Activated T-helper 2 cell treated with anti-CD3 and anti-CD28 coated beads, Interferon-gamma antibody, Interleukin-2, Interleukin-4, amounts not matched to agents 10 μg/mL and 5 μg/mL and 100 μg/mL, durations not matched to agents 14 hours and 24 hours and 36 hours (primary cell): ENCODE measurements at regions not wholly inside any gene's neighbourhood (a gene's known extent, or its start where the extent isn't known, plus 50 kb on each side); places are given as distances from the start of the nearest gene placed in this dataset.
"Not testable (repeated sequence)": the region's sequence is repeated elsewhere in the genome, so short reads cannot be mapped to it uniquely, and the experiment has no call there.

Experiments used
- DNase-seq: peaks from one replicate; pipeline ENCODE4 v3.0.0; 2021; ENCODE audit warnings: low spot score
- H3K27ac Mint-ChIP-seq: one replicate; pipeline ENCODE4 v1.8.0; 2021; ENCODE audit warnings: mixed read lengths
- H3K27me3 Mint-ChIP-seq: one replicate; pipeline ENCODE4 v1.8.0; 2021; ENCODE audit warnings: low read depth, mixed read lengths
- H3K36me3 Mint-ChIP-seq: one replicate; pipeline ENCODE4 v1.8.0; 2021; ENCODE audit warnings: low read depth, mixed read lengths
- H3K4me1 Mint-ChIP-seq: one replicate; pipeline ENCODE4 v1.8.0; 2021; ENCODE audit warnings: low read depth, mixed read lengths
- H3K4me3 Mint-ChIP-seq: one replicate; pipeline ENCODE4 v1.8.0; 2021; ENCODE audit warnings: low read depth, mild to moderate bottlenecking, moderate library complexity, mixed read lengths
- H3K9me3 Mint-ChIP-seq: one replicate; pipeline ENCODE4 v1.8.0; 2021; ENCODE audit warnings: mixed read lengths
- intact Hi-C: fragments of 100-400 bp; cut with micrococcal nuclease; formaldehyde crosslinking; loops from one replicate; pipeline ENCODE4 v1.15.1; 2023

DNA sequence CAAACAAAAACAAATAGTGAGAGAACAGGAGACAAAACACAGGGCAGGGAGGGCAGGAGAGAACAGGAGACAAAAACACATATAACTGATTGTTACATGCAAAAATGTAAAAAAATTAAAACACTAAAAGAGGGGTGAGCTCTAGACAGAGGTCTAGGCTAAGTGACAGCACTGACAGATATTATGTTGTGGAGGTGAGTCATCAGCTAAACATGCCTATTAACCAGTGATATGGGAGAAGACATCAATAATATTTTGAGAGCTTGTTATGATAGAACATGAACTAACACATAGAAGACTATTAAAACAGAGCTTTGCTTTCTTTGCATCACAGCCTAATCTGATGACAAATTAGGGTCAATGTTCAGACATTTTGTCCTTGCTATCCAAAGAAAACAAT is 972.7 kb downstream of the PRIM2 start:
- Mint-ChIP-seq H3K27ac (no peak overlapping the region), H3K4me3 (no peak overlapping the region), H3K9me3 (peaks cover 28% of the 10 kb centered on the region), H3K36me3 (no peaks in the 10 kb centered on the region), H3K4me1 (no peaks in the 10 kb centered on the region), H3K27me3 (no peaks in the 10 kb centered on the region)
- intact Hi-C loops = no loop called here
- DNase-seq = no peak

DNA sequence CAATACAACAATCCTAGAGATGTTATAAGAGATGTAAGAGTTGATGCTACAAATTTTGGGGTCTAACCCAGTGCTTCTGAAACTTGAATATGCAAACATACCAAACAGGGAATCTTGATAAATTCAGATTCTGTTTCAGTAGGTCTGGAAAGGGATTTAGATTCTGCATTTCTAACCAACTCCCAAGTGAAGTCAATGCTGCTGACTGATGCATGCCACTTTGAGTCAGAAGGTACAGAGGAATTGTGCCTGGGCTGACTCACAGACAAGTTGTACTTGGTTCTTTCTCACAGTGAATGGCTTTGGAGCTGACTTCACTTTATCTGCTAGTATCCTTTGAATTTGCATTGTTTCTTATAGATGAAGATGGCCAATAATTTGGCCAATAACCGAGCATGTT is 973.9 kb downstream of the PRIM2 start:
- intact Hi-C loops, DNase-seq, H3K27me3 Mint-ChIP-seq: not testable (repeated sequence)

DNA sequence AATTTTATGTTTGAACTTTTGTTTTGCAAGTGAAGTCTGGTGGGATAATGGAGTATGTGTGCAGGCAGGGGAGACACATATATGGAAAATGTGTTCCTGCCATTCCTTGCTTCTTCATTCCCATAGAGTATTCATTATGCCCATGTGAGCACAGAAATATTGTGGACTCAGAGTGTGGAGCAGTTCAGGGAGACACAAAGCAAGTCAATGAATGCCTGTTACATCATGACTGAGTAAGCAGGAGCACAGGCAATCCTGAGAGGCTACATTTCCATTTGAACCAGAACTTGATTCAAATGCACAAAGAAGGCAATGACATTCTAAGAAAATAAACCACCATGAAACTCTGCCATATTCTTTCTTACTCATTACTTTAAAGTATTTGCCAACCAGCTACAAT is 990.5 kb downstream of the PRIM2 start:
- H3K36me3 Mint-ChIP-seq, DNase-seq, intact Hi-C loops, H3K9me3 Mint-ChIP-seq, H3K27ac Mint-ChIP-seq, H3K4me3 Mint-ChIP-seq, H3K4me1 Mint-ChIP-seq, H3K27me3 Mint-ChIP-seq: not testable (repeated sequence)

More for the DNA sequence above, 973.9 kb downstream of the PRIM2 start:
- not testable (repeated sequence) for H3K4me3 Mint-ChIP-seq, H3K36me3 Mint-ChIP-seq, H3K4me1 Mint-ChIP-seq, H3K27ac Mint-ChIP-seq
- H3K9me3 Mint-ChIP-seq = peaks cover 28% of the 10 kb centered on the region

DNA sequence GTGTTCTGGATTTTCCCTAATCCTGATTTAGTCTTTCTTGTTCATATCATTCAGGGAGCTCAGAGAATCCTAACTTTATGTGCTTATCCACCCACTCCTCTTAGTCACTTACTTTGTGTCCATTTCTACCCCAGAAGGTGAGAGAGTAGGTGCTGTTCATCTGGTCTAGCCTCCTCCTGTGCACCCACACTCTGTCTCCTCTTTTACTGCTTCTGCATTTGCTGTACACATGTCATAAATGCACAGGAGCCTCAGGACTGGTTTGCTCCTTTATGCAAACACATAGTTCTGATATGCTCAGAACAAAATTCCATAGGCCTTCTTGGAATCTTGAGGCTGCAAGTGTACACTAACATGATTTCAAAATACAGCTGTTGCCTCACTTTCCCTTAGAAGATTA is 1014.7 kb downstream of the PRIM2 start:
- H3K4me1 Mint-ChIP-seq, H3K27me3 Mint-ChIP-seq, H3K4me3 Mint-ChIP-seq, H3K27ac Mint-ChIP-seq, H3K36me3 Mint-ChIP-seq, intact Hi-C loops, DNase-seq: not testable (repeated sequence)
- H3K9me3 Mint-ChIP-seq = peaks cover 19% of the 10 kb centered on the region

DNA sequence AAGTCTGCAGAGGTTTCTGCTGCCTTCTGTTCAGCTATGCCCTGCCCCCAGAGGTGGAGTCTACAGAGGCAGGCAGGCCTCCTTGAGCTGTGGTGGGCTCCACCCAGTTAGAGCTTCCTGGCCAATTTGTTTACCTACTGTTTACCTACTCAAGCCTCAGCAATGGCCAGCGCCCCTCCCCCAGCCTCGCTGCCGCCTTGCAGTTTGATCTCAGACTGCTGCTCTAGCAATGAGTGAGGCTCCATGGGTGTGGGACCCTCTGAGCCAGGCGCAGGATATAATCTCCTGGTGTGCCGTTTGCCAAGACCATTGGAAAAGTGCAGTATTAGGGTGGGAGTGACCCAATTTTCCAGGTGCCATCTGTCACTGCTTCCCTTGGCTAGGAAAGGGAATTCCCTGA is 1024.9 kb downstream of the PRIM2 start:
- not testable (repeated sequence) for H3K4me1 Mint-ChIP-seq, H3K36me3 Mint-ChIP-seq

DNA sequence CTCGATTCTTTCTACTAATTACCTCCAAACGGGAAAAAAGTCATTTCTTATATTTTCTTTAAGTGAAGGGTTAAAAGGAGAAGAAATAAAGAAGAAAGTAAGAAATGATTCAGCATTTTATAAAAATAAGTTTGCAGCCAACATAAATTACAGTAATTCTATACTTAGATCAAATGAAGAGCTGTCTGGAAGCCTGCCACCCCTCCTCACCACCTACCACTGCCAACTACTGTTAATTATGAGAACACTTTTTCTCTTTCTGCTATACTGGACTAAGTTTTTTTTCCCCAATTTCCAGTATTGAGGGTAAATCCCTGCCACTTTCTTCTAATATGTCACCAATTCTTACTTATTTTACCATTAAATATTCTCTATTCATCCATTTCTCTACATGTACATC is 1030.1 kb downstream of the PRIM2 start:
- H3K27me3 Mint-ChIP-seq, intact Hi-C loops, DNase-seq, H3K4me3 Mint-ChIP-seq, H3K4me1 Mint-ChIP-seq, H3K36me3 Mint-ChIP-seq, H3K27ac Mint-ChIP-seq: not testable (repeated sequence)
- peaks cover 22% of the 10 kb centered on the region for H3K9me3 Mint-ChIP-seq

More for the DNA sequence above, 1024.9 kb downstream of the PRIM2 start:
- H3K27me3 Mint-ChIP-seq, H3K4me3 Mint-ChIP-seq, DNase-seq, H3K27ac Mint-ChIP-seq, intact Hi-C loops: not testable (repeated sequence)
- peaks cover 24% of the 10 kb centered on the region for H3K9me3 Mint-ChIP-seq

DNA sequence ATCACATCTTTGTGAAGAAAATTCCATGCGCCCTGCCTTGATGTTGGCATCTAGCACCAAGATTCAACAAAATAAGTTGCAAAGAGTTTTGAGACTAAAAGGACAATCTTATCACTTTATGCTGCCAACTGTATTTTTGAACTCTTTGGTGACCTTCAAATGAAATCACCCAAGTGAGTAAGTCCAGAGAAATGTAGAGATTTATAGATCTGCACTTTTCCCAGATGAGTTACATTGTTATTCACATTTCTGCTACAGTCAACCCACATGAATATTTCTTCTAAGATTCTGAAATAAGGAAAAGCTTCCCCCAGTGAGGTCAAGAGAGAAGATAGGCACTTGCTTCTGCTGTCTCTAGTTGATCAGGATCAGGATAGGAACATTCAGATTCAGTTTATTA is 1034.2 kb downstream of the PRIM2 start:
- H3K4me3 Mint-ChIP-seq, H3K27me3 Mint-ChIP-seq, H3K4me1 Mint-ChIP-seq, intact Hi-C loops, H3K27ac Mint-ChIP-seq, DNase-seq, H3K36me3 Mint-ChIP-seq: not testable (repeated sequence)
- H3K9me3 Mint-ChIP-seq = peaks cover 21% of the 10 kb centered on the region

DNA sequence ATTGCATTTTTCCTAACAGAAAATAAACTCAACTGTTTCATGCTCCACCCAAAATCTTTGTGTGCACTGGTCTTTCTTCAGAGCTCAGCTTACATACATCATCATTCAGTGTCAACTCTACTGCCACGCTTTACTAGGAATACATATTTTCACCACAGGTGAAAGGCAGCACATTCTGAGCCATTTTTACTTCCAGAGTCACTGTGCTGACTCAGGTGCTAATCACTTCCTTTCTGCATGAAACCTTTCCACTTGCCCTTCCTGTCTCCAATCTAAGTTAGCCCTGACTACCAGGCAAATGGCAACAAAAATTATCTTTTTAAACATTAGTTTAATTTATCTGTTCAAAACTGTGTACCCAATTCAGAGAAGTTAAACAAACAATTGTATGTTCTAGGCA is 1041.0 kb downstream of the PRIM2 start:
- H3K27ac Mint-ChIP-seq, DNase-seq, H3K27me3 Mint-ChIP-seq, H3K36me3 Mint-ChIP-seq, H3K4me1 Mint-ChIP-seq, intact Hi-C loops, H3K4me3 Mint-ChIP-seq: not testable (repeated sequence)
- H3K9me3 Mint-ChIP-seq = peaks cover 15% of the 10 kb centered on the region

DNA sequence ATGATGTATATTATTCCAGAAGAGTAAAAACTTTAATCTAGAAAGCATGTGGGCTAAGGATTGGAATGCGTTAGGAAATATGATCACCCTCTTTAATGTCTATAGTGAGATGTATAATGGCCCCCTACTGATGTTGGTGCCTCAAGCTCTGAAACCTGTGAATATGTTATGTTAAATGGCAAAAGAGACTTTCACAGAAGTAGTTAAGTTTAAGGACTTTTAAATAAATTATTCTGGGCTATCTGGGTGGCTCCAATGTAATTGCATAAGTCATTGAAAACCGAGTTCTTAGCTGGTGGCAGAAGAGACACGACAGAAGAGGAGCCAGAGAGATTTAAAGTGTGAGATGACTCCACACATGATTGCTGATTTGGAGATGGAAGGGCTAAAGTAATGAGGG is 1048.4 kb downstream of the PRIM2 start:
- H3K9me3 Mint-ChIP-seq = peaks cover 37% of the 10 kb centered on the region
- DNase-seq, H3K27ac Mint-ChIP-seq, H3K36me3 Mint-ChIP-seq, H3K27me3 Mint-ChIP-seq, H3K4me3 Mint-ChIP-seq, intact Hi-C loops, H3K4me1 Mint-ChIP-seq: not testable (repeated sequence)

DNA sequence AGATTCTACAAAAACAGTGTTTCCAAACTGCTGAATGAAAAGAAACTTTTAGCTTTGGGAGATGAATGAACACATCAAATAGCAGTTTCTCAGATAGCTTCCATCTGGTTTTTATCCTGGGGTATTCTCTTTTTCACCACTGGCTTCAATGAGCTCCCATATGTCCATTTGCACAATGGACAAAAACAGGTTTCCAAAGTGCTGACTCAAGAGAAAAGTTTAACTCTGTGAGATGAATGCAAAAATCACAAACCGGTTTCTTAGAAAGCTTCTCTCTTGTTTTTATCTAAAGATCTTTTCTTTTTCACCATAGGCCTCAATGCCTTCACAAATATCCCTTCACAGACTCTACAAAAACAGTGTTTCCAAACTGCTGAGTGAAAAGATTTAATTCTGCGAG is 1089.2 kb downstream of the PRIM2 start:
- peaks cover 44% of the 10 kb centered on the region for H3K9me3 Mint-ChIP-seq
- DNase-seq, H3K27ac Mint-ChIP-seq, H3K36me3 Mint-ChIP-seq, H3K4me1 Mint-ChIP-seq, H3K4me3 Mint-ChIP-seq, intact Hi-C loops, H3K27me3 Mint-ChIP-seq: not testable (repeated sequence)

DNA sequence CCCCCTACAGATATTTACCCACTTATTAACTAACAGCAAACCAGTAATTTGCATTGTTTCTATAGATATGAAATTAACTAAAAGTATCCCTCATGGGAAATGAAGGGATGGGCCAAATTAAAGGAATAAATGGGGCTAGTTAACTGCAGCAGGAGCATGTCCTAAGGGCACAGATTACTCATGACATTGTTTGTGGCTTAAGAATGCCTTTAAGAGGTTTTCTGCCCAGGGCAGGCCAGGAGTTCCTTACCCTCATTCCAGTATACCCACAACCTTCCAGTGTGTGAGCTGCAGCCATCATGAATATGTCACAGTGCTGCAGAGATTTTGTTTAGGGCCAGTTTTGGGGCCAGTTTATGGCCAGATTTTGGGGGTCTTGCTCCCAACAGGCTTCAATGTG is 1101.9 kb downstream of the PRIM2 start:
- Mint-ChIP-seq H3K4me3 (no peak overlapping the region), H3K4me1 (no peaks in the 10 kb centered on the region), H3K9me3 (peaks cover 39% of the 10 kb centered on the region), H3K27me3 (no peaks in the 10 kb centered on the region), H3K27ac (no peak overlapping the region), H3K36me3 (no peaks in the 10 kb centered on the region)
- intact Hi-C loops = no loop called here
- DNase-seq = no peak
